ENCODE measurements at regions not wholly inside any gene's neighbourhood (a gene's known extent, or its start where the extent isn't known, plus 50 kb on each side); places are given as distances from the start of the nearest gene placed in this dataset.

GRCh38 chr12:67057072-67057471 lies 212.1 kb upstream of the CAND1 start:
- TF ChIP-seq CTCF (conservative IDR thresholded peaks at IDR 0.05) = no peak
- no peak for TF ChIP-seq ZFX (IDR thresholded peaks at IDR 0.05)
